SK-N-SH (cell line): ENCODE measurements at regions not wholly inside any gene's neighbourhood (a gene's known extent, or its start where the extent isn't known, plus 50 kb on each side); places are given as distances from the start of the nearest gene placed in this dataset.

Experiments
- CTCF ChIA-PET: fragments of 300-600, 350-600 bp; formaldehyde crosslinking; extraction: SDS; loops from one replicate; lab custom pipeline; 2021; lab: Yijun Ruan, JAX
- POLR2A ChIA-PET: fragments of 350-600 bp; sonication (Branson Sonifier 250); formaldehyde crosslinking; extraction: SDS; loops from one replicate; lab custom pipeline; 2020; ENCODE audit warnings: antibody characterized with exemption, inconsistent platforms; lab: Yijun Ruan, JAX
- DNase-seq: peaks from one replicate; pipeline ENCODE4 v3.0.0; 2012
- H2AFZ ChIP-seq: fragments of 200-600 bp; sonication (generic); 2 replicates; pipeline ENCODE4 v1.8.1; 2016; ENCODE audit warnings: antibody characterized with exemption, mild to moderate bottlenecking, low read depth
- H3F3A ChIP-seq: fragments of 200-600 bp; sonication (generic); replicated peaks from 2 replicates; pipeline ENCODE3; 2016; ENCODE audit warnings: antibody characterized with exemption, mild to moderate bottlenecking; ENCODE audit not compliant: insufficient read depth
- H3K27ac ChIP-seq, 2 experiments: fragments of 200-500 bp in 1 of 2; fragments of 200-600 bp in 1 of 2; sonication (Bioruptor generic) in 1 of 2; sonication (generic), shearing (Covaris generic) in 1 of 2; 2 replicates each; pipeline versions ENCODE4 v1.5.1 to v1.6.1; 2014 to 2016; ENCODE audit warnings: low read depth in 2 of 2, inconsistent platforms in 1 of 2, low read length in 1 of 2, mild to moderate bottlenecking in 1 of 2, mixed read lengths in 1 of 2
- H3K27me3 ChIP-seq: fragments of 200-600 bp; sonication (generic), shearing (Covaris generic); 2 replicates; pipeline ENCODE4 v1.6.1; 2016; ENCODE audit warnings: mixed run types; ENCODE audit not compliant: insufficient read depth
- H3K36me3 ChIP-seq, 2 experiments: fragments of 200-500 bp in 1 of 2; fragments of 200-600 bp in 1 of 2; sonication (Bioruptor generic) in 1 of 2; sonication (generic) in 1 of 2; replicated peaks in 1 of 2; 2 replicates each; pipeline versions ENCODE3 to v1.5.1; 2014 to 2016; ENCODE audit warnings: low read length in 1 of 2, mild to moderate bottlenecking in 1 of 2; ENCODE audit not compliant: insufficient read depth in 2 of 2, control insufficient read depth in 1 of 2
- H3K4me1 ChIP-seq, 2 experiments: fragments of 200-500 bp in 1 of 2; fragments of 200-600 bp in 1 of 2; sonication (Bioruptor generic) in 1 of 2; sonication (generic), shearing (Covaris generic) in 1 of 2; 2 replicates each; pipeline versions ENCODE4 v1.5.1 to v1.6.1; 2014 to 2016; ENCODE audit warnings: low read depth in 1 of 2, low read length in 1 of 2, mixed run types in 1 of 2; ENCODE audit not compliant: insufficient read depth in 2 of 2, control insufficient read depth in 1 of 2
- H3K4me2 ChIP-seq: fragments of 200-600 bp; sonication (generic), shearing (Covaris generic); 2 replicates; pipeline ENCODE4 v1.6.1; 2017; ENCODE audit warnings: mixed run types
- H3K4me3 ChIP-seq, 2 experiments: fragments of 200-500 bp in 1 of 2; fragments of 200-600 bp in 1 of 2; sonication (Bioruptor generic) in 1 of 2; sonication (generic), shearing (Covaris generic) in 1 of 2; 2 replicates each; pipeline versions ENCODE4 v1.5.1 to v1.8.1; 2014 to 2016; ENCODE audit warnings: low read depth in 2 of 2, inconsistent platforms in 1 of 2, low read length in 1 of 2, mild to moderate bottlenecking in 1 of 2, mixed read lengths in 1 of 2, moderate library complexity in 1 of 2
- H3K79me2 ChIP-seq: fragments of 200-600 bp; sonication (generic); 2 replicates; pipeline ENCODE4 v1.8.1; 2017; ENCODE audit warnings: mild to moderate bottlenecking; ENCODE audit not compliant: insufficient read depth
- H3K9ac ChIP-seq: fragments of 200-600 bp; sonication (generic); 2 replicates; pipeline ENCODE4 v1.6.1; 2017; ENCODE audit warnings: mixed run types
- H3K9me2 ChIP-seq: fragments of 200-600 bp; sonication (generic); 2 replicates; pipeline ENCODE4 v1.6.1; 2017; ENCODE audit warnings: mixed run types
- H3K9me3 ChIP-seq: fragments of 200-600 bp; sonication (generic); 2 replicates; pipeline ENCODE4 v1.6.1; 2017; ENCODE audit warnings: mixed run types, mild to moderate bottlenecking, moderate library complexity
- H4K20me1 ChIP-seq: fragments of 200-600 bp; sonication (generic); 2 replicates; pipeline ENCODE4 v1.6.1; 2017; ENCODE audit warnings: mild to moderate bottlenecking, mixed run types; ENCODE audit not compliant: insufficient read depth
- CTCF ChIP-seq: fragments of 200-600 bp; sonication (generic); IDR thresholded peaks from 2 replicates; pipeline ENCODE4 v1.6.1; 2017; ENCODE audit warnings: antibody characterized with exemption, mild to moderate bottlenecking, moderate library complexity
- EP300 ChIP-seq, 2 experiments: IDR thresholded peaks; 2 replicates each; pipeline versions ENCODE4 v1.4.0 to v1.6.1; 2012; ENCODE audit warnings: borderline replicate concordance in 1 of 2, low read depth in 1 of 2, low read length in 1 of 2
- EZH2phosphoT487 ChIP-seq: fragments of 200-600 bp; sonication (generic); IDR thresholded peaks from 2 replicates; pipeline ENCODE4 v1.6.1; 2017; ENCODE audit warnings: low read depth, mixed run types, mild to moderate bottlenecking, antibody characterized with exemption, moderate library complexity, borderline replicate concordance
- JUND ChIP-seq: IDR thresholded peaks from 2 replicates; pipeline ENCODE4 v1.4.0; 2012
- MEF2A ChIP-seq: IDR thresholded peaks from 2 replicates; pipeline ENCODE4 v1.4.0; 2012; ENCODE audit warnings: low read depth, borderline replicate concordance
- MXI1 ChIP-seq: IDR thresholded peaks from 2 replicates; pipeline ENCODE4 v1.6.1; 2012; ENCODE audit warnings: mild to moderate bottlenecking, low read depth, low read length, improper control_type of control experiment
- NFIC ChIP-seq: IDR thresholded peaks from 2 replicates; pipeline ENCODE4 v1.4.0; 2012; ENCODE audit warnings: borderline replicate concordance
- PBX3 ChIP-seq: IDR thresholded peaks from 2 replicates; pipeline ENCODE4; 2012
- POLR2AphosphoS5 ChIP-seq: IDR thresholded peaks from 2 replicates; pipeline ENCODE4 v1.6.1; 2012; ENCODE audit warnings: low read depth, low read length
- TCF12 ChIP-seq: IDR thresholded peaks from 2 replicates; pipeline ENCODE4 v1.4.0; 2012
- TEAD4 ChIP-seq: IDR thresholded peaks from 2 replicates; pipeline ENCODE4 v1.4.0; 2012; ENCODE audit warnings: mild to moderate bottlenecking, borderline replicate concordance; ENCODE audit not compliant: insufficient read depth
- USF2 ChIP-seq: fragments of 150-350 bp; IDR thresholded peaks from 2 replicates; pipeline ENCODE4 v1.6.1; 2017; ENCODE audit warnings: antibody characterized with exemption, low read length, low read depth, borderline replicate concordance
- WGBS: methylation state at CpG from one replicate; pipeline ENCODE4 v1.1.6; 2017; ENCODE audit warnings: low lambda C conversion rate; 5-methylcytosine and 5-hydroxymethylcytosine counted together

GRCh38 chr3:59149166-59149565 is 99.3 kb upstream of the CFAP20DC start:
- no peak overlapping the region for H3K4me2 ChIP-seq
- ChIA-PET CTCF (no interaction called here), POLR2A (no interaction called here)
- peaks cover 0 to 2% of the 10 kb centered on the region in 2 experiments; a peak in 1 of 4 replicates for H3K4me1 ChIP-seq
- no peak for TF ChIP-seq JUND
- TF ChIP-seq TCF12 = no peak
- TF ChIP-seq NFIC = no peak
- H3K36me3 ChIP-seq = no peaks in the 10 kb centered on the region
- H3K9ac ChIP-seq = no peak overlapping the region
- no peaks in the 10 kb centered on the region for H3K27me3 ChIP-seq
- no peak overlapping the region for H3K27ac ChIP-seq
- no peaks in the 10 kb centered on the region for H3K9me2 ChIP-seq
- H2AFZ ChIP-seq = no peak overlapping the region
- no peak for DNase-seq
- H3K9me3 ChIP-seq = no peaks in the 10 kb centered on the region
- 68% methylated on average over 2 of the region's 2 CpGs for WGBS
- H4K20me1 ChIP-seq = no peaks in the 10 kb centered on the region
- H3F3A ChIP-seq = no peaks in the 10 kb centered on the region
- no peaks in the 10 kb centered on the region for H3K79me2 ChIP-seq
- H3K4me3 ChIP-seq = no peak overlapping the region

- Histone ChIP-seq H3K79me2 (no peaks in the 10 kb centered on the region), H4K20me1 (no peaks in the 10 kb centered on the region), H3K9ac (no peak overlapping the region), H3K4me1 (peaks cover 0 to 14% of the 10 kb centered on the region in 2 experiments; a peak in 2 of 4 replicates), H3F3A (peaks cover 8% of the 10 kb centered on the region), H3K27me3 (no peaks in the 10 kb centered on the region), H3K27ac (peak overlapping the region in 1 of 2 experiments; percentile 78; a peak in 2 of 4 replicates), H3K9me3 (no peaks in the 10 kb centered on the region), H3K4me2 (no peak overlapping the region; the same call in 1 of the 2 replicates), H3K36me3 (no peaks in the 10 kb centered on the region), H2AFZ (no peak overlapping the region; the same call in 1 of the 2 replicates), H3K9me2 (no peaks in the 10 kb centered on the region), H3K4me3 (no peak overlapping the region)
- DNase-seq = no peak
- CTCF ChIA-PET = interaction anchor here (1.0 to 1.2 kb wide), 2 partner anchors 17 to 575 kb away, joined by 3 read pairs; no protein-coding TSS in a partner anchor
- TF ChIP-seq CTCF (peak; percentile 36), MXI1 (no peak)
- POLR2A ChIA-PET = no interaction called here
Measured at GRCh38 chr3:59143447-59143846, 93.6 kb upstream of the CFAP20DC start.

- POLR2A ChIA-PET = no interaction called here
- peak overlapping the region; percentile 57 for H2AFZ ChIP-seq
Measured at GRCh38 chr3:59142556-59142955, 92.7 kb upstream of the CFAP20DC start.

More at GRCh38 chr3:59142556-59142955, 92.7 kb upstream of the CFAP20DC start:
- Histone ChIP-seq H3K9me2 (no peaks in the 10 kb centered on the region), H3F3A (peaks cover 8% of the 10 kb centered on the region), H3K9me3 (no peaks in the 10 kb centered on the region), H3K27me3 (no peaks in the 10 kb centered on the region), H3K4me1 (peaks cover 0 to 14% of the 10 kb centered on the region in 2 experiments; a peak in 2 of 4 replicates), H3K36me3 (no peaks in the 10 kb centered on the region), H3K27ac (peak overlapping the region in 1 of 2 experiments; percentile 78; a peak in 3 of 4 replicates), H3K4me2 (peak overlapping the region; percentile 21), H3K4me3 (no peak overlapping the region), H3K79me2 (no peaks in the 10 kb centered on the region), H3K9ac (peak overlapping the region; percentile 16; the same call in 1 of the 2 replicates), H4K20me1 (no peaks in the 10 kb centered on the region)
- CTCF ChIA-PET = interaction anchor here (1.1 kb wide), 1 partner anchor 11 kb away, joined by 5 read pairs; no protein-coding TSS in a partner anchor
- DNase-seq = no peak
- WGBS = 48% methylated on average over 6 of the region's 6 CpGs
- TF ChIP-seq USF2 (no peak), CTCF (no peak), TCF12 (0 out of 2 replicates have a peak, but pooled peaks have one; percentile 20), TEAD4 (no peak), POLR2AphosphoS5 (no peak), PBX3 (0 out of 2 replicates have a peak, but pooled peaks have one; percentile 5), EP300 (IDR thresholded peaks at IDR 0.05; ENCODE audit: borderline replicate concordance in 1 of 2, low read depth in 1 of 2, low read length in 1 of 2) (no peak), EZH2phosphoT487 (no peak), MEF2A (no peak)
